Neural crest cell (in vitro differentiated cells): ENCODE measurements at regions not wholly inside any gene's neighbourhood (a gene's known extent, or its start where the extent isn't known, plus 50 kb on each side); places are given as distances from the start of the nearest gene placed in this dataset.

ENCODE experiments used
- DNase-seq: peaks from one replicate; pipeline ENCODE4 v3.0.0; 2021; ENCODE audit warnings: low read depth, mixed read lengths, low spot score
- H3K27ac Mint-ChIP-seq: one replicate; pipeline ENCODE4 v1.8.0; 2021; ENCODE audit warnings: mild to moderate bottlenecking, mixed read lengths; ENCODE audit not compliant: unreplicated experiment
- H3K27me3 Mint-ChIP-seq: 2 replicates; pipeline ENCODE4 v1.8.0; 2021; ENCODE audit warnings: low read depth, mild to moderate bottlenecking, mixed read lengths
- H3K36me3 Mint-ChIP-seq: 2 replicates; pipeline ENCODE4 v1.8.0; 2021; ENCODE audit warnings: low read depth, mild to moderate bottlenecking, mixed read lengths
- H3K4me1 Mint-ChIP-seq: 2 replicates; pipeline ENCODE4 v1.8.0; 2021; ENCODE audit warnings: mixed read lengths
- H3K4me3 Mint-ChIP-seq: one replicate; pipeline ENCODE4 v1.8.0; 2021; ENCODE audit warnings: mild to moderate bottlenecking, mixed read lengths
- H3K9me3 Mint-ChIP-seq: 2 replicates; pipeline ENCODE4 v1.8.0; 2021; ENCODE audit warnings: mixed read lengths
- CTCF ChIP-seq: fragments of 200-600 bp; sonication (generic); conservative IDR thresholded peaks from 2 replicates; pipeline ENCODE4 v1.5.0; 2021; ENCODE audit warnings: antibody characterized with exemption, mild to moderate bottlenecking

GRCh38 chr5:121752149-121752548, 99.5 kb upstream of the FTMT start:
- Mint-ChIP-seq H3K4me1 (no peaks in the 10 kb centered on the region), H3K9me3 (no peaks in the 10 kb centered on the region), H3K36me3 (no peaks in the 10 kb centered on the region), H3K4me3 (no peak overlapping the region), H3K27me3 (no peaks in the 10 kb centered on the region), H3K27ac (no peak overlapping the region)
- TF ChIP-seq CTCF, result no peak
- DNase-seq, result no peak

- H3K27ac Mint-ChIP-seq, result no peak overlapping the region
- no peak overlapping the region for H3K4me3 Mint-ChIP-seq
- H3K4me1 Mint-ChIP-seq, result no peaks in the 10 kb centered on the region
- H3K36me3 Mint-ChIP-seq, result no peaks in the 10 kb centered on the region
- DNase-seq, result no peak
- TF ChIP-seq CTCF, result no peak
- no peaks in the 10 kb centered on the region for H3K9me3 Mint-ChIP-seq
- H3K27me3 Mint-ChIP-seq, result no peaks in the 10 kb centered on the region
Measured at GRCh38 chr5:121755266-121755665, 96.4 kb upstream of the FTMT start.

GRCh38 chr5:121757753-121758152, 93.9 kb upstream of the FTMT start:
- Mint-ChIP-seq H3K36me3 (no peaks in the 10 kb centered on the region), H3K4me1 (no peaks in the 10 kb centered on the region), H3K27me3 (no peaks in the 10 kb centered on the region), H3K27ac (no peak overlapping the region), H3K9me3 (no peaks in the 10 kb centered on the region), H3K4me3 (no peak overlapping the region)
- no peak for TF ChIP-seq CTCF
- no peak for DNase-seq

- H3K27ac Mint-ChIP-seq, result no peak overlapping the region
- no peak for DNase-seq
- no peaks in the 10 kb centered on the region for H3K36me3 Mint-ChIP-seq
- no peaks in the 10 kb centered on the region for H3K4me1 Mint-ChIP-seq
- H3K27me3 Mint-ChIP-seq, result no peaks in the 10 kb centered on the region
- H3K9me3 Mint-ChIP-seq, result no peaks in the 10 kb centered on the region
- TF ChIP-seq CTCF, result no peak
- no peak overlapping the region for H3K4me3 Mint-ChIP-seq
Measured at GRCh38 chr5:121758615-121759014, 93.1 kb upstream of the FTMT start.

GRCh38 chr5:121762426-121762825, 89.3 kb upstream of the FTMT start:
- Mint-ChIP-seq H3K9me3 (no peaks in the 10 kb centered on the region), H3K27me3 (no peaks in the 10 kb centered on the region), H3K36me3 (no peaks in the 10 kb centered on the region), H3K4me1 (no peaks in the 10 kb centered on the region), H3K4me3 (no peak overlapping the region), H3K27ac (no peak overlapping the region)
- no peak for DNase-seq
- no peak for TF ChIP-seq CTCF

GRCh38 chr5:121763665-121764064, 88.0 kb upstream of the FTMT start:
- H3K4me1 Mint-ChIP-seq, result no peaks in the 10 kb centered on the region

More at GRCh38 chr5:121763665-121764064, 88.0 kb upstream of the FTMT start:
- no peaks in the 10 kb centered on the region for H3K36me3 Mint-ChIP-seq
- H3K27me3 Mint-ChIP-seq, result no peaks in the 10 kb centered on the region
- no peak for DNase-seq
- H3K27ac Mint-ChIP-seq, result no peak overlapping the region
- TF ChIP-seq CTCF, result no peak
- no peaks in the 10 kb centered on the region for H3K9me3 Mint-ChIP-seq
- no peak overlapping the region for H3K4me3 Mint-ChIP-seq
